Ureter (tissue), 1 donor: ENCODE measurements at regions not wholly inside any gene's neighbourhood (a gene's known extent, or its start where the extent isn't known, plus 50 kb on each side); places are given as distances from the start of the nearest gene placed in this dataset.

Experiments
- DNase-seq: peaks from one replicate; pipeline ENCODE4 v3.0.0-alpha.2; 2020; ENCODE audit warnings: low spot score
- donor health status: DM: yes; HTN: yes; CAD: no.

GRCh38 chr4:24164797-24165196 is 274.9 kb upstream of the PPARGC1A start:
- DNase-seq, result no peak

- DNase-seq, result no peak
Measured at GRCh38 chr4:24164054-24164693, 274.3 kb upstream of the PPARGC1A start.

DNA sequence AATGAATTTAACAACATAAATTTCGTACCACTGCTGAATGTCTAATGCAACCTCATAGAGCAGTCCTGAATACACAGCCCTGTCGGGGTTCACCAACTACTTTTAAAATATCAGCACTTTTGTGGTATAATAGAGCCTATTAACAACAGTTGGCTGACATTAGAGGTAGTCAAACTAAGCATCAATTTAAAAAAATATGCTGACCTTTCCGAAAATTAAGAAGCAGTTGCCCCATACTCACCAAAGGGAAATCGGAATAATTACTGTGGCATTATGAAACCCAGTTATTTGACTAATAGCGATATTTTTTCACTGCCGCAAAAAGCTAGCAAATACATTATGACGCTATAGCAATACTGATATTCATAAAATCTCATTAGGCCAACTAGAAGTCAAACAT is 273.5 kb upstream of the PPARGC1A start:
- DNase-seq, result no peak

DNA sequence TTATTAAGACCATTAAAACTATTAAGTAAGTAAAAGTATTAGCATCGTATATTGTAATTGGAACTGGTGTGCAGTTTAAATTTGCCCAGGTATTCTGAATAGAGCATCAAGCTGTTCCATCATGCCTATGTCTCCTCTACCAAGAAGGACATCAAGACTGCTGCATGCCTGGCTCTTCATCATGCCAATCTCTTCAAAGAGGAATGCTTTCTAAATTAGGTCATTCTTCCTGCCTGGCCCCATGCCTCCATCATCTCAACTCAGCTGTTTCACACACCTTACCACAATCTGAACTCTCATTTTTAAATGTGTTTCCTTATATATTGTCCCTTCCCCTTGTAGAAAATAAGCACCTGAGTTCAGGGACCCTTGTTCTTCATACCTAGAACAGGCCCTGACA is 270.5 kb upstream of the PPARGC1A start:
- no peak for DNase-seq

DNA sequence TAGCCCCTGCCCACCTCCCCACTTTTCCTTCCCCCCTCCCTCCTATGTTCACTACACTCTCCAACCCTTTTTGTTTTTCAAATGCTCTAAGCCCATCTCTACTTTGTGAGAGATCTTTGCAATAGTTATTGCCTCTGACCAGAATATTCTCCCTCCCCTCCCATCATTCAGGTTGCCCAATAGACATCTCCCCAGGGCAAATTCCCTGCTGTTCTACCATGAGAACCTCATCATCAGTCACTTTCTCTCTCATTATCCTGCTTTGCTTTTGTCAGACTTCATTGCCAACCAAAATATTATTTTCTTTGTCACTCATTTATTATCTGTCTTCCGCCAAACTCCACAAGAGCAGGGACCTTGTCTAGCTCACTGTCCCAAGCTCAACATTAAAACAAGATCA is 268.2 kb upstream of the PPARGC1A start:
- no peak for DNase-seq

GRCh38 chr4:24150034-24150433 is 260.2 kb upstream of the PPARGC1A start:
- no peak for DNase-seq

DNA sequence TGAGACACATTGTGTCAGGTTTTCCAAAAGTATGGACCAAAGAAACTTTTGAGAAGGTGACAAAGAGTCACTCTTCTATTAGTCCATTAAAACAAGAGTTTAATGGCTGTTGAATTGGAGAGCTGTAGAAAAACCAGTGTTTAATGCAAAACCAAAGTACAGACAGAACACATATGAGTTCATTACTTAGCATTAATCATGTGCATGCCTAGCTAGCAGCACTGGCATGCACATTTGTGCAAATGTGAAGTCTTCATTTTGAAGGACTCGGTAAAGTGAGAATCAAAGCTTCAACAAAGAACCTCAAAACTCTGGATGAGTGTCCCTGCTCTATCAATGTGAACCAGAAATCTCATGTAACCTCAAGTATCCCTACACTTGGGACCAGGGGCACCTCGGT is 256.3 kb upstream of the PPARGC1A start:
- no peak for DNase-seq

GRCh38 chr4:24145591-24145990 is 255.7 kb upstream of the PPARGC1A start:
- DNase-seq, result no peak

DNA sequence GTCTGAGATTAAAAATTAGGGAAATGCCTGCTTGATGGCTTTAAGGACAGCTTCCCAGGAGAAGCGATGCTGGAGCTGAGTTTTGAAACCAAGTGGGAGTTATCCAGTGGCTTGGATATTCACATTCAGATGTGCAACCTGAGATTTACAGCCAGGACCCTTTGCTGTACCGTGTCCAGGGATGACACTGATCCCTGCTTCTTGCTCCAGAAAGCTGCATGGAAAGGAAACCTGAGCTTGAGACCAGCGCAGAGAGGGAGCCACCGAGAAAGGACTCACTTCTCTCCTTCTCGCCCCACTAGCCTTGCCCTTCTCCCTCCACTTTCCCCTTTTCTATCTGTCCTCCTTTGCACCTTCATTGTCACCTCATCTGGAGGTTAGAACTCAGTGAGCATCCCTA is 254.5 kb upstream of the PPARGC1A start:
- no peak for DNase-seq

- no peak for DNase-seq
Measured at GRCh38 chr4:24143741-24144140, 253.9 kb upstream of the PPARGC1A start.

DNA sequence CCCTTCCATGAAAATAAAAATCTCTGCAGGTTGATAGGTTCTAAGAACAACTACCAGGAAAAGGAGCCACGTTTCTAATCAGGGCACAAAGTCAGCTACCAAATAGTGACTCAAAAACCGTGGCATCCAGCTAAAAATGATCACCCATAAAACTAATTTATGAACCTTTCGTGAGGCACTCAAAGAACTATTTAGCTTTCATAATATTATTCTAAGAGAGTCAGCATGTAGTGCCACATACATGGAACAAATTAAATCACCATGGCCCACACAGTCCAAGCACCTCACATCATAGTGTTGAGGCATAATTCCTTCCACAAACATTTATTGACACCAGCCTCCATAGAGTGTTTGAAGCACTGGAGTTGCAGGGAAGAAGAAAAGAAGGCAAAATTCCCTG is 252.0 kb upstream of the PPARGC1A start:
- no peak for DNase-seq

DNA sequence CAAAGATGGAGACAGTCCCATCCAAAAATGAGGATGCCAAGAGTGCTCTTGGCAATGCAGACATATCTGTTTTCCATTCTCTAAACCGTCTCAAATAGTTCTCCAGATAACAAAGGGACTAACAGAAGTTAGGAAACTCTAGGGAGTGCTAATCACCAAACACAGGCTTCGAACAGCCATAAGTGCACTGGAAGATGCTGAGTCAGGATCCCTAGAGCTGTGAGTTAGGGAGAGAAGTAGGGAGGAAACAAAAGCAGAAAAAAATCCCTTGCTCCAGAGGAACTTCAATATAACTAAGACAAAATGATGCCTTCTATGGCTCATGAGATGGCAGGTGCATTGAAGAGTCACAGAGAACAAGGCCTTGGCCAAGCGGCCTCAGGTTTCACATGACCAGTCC is 251.0 kb upstream of the PPARGC1A start:
- DNase-seq, result no peak

DNA sequence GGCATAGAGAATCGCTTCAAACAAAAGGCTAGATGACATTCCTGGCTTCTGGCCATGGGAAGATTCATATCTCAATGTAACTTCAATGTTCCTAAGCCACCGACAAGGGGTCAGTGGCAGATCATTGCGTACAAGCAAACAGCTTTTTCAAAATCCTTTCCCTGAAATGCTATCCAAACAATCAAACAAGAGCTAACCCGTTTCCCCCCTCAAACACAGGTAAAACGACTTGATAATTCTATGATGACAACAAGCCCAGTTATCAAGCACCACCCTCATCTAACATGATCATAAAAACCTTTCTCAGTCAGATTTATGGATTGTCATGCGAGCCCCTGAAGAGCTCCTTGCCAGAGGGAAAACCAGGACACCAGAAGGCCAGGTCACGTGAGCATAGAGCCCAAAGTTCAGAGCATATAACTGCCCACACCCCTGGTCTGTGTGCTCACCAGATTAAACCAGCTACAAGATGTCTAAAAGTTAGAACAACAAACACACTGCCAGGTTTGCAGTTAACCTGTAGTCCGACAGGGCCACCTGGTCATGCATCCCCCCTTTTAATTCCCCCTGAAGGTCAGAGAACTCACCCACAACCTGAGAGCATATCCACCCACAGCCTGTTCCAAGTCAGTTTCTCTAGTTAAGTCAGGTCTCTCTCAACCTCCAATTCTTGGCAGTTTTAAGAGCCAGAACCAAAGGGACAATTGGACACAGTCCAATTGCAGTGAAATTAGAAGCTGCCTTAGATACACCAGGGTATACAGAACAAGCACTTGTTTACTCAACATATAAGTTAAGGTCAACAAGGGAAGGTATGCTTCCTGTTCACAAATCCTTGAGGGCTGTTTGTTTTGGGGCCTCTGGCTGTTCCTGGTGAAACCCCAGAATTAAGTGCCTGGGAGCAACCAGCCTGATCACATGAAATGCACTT is 248.1 kb upstream of the PPARGC1A start:
- DNase-seq, result no peak

DNA sequence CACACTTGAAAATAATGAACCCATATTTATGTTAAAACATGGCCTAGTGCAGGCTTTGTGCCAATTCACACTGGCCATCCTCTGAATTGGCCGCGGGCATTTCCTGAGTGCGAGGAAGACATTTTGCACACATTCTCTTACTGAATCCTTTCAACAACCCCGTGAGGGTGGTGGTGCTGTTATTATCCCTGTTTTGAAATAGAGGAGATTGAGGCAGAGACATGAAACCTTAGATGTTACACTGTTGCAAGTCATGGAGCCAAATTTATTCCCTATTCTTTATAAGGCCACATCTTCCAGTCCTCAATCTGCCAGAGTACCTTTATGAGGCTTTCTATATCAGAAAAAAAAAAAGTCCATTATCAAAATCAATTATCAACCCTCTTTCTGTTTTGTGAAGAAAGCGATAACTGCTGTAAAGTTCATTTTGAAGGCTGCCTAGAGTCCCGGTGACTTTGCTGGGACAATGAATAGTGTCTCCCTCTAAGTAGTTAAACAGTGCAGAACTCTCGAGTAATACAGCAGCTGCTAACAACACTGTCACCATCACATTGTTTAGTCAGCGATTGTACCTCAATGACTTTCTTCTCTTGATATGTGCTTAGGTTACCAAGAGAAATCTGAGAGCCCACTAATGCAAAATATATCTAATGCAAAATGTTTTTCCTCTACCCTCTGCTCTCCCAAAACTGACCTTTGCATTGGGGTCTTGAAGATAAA is 242.3 kb upstream of the PPARGC1A start:
- DNase-seq, result no peak

- no peak for DNase-seq
Measured at GRCh38 chr4:24130637-24131036, 240.8 kb upstream of the PPARGC1A start.

GRCh38 chr4:24126776-24127175 is 236.9 kb upstream of the PPARGC1A start:
- no peak for DNase-seq

GRCh38 chr4:24121395-24122175 is 231.7 kb upstream of the PPARGC1A start:
- no peak for DNase-seq

GRCh38 chr4:24117975-24118374 is 228.1 kb upstream of the PPARGC1A start:
- DNase-seq, result no peak

DNA sequence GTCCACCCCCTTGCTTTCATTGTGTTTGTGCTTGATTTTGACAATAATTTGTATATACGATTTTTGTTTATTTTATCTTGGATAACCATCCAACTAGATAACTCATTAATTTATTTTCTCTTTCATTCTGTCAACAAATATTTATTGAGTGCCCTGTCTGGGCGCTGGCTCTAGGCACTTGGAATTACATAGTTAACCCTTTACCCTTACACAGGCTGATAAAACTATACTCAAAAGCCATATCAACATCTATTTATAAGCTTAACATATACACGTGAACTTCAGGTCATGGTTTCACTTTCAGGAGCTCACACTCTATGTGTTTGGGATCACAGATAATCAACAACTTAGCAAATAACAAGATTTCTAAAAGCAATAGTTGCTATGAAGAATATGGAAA is 226.3 kb upstream of the PPARGC1A start:
- no peak for DNase-seq

GRCh38 chr4:24114919-24115500 is 225.2 kb upstream of the PPARGC1A start:
- no peak for DNase-seq

- no peak for DNase-seq
Measured at GRCh38 chr4:24114444-24114843, 224.6 kb upstream of the PPARGC1A start.

GRCh38 chr4:24112466-24112865 is 222.6 kb upstream of the PPARGC1A start:
- no peak for DNase-seq
